NCI-H774 (cell line): ENCODE measurements at regions not wholly inside any gene's neighbourhood (a gene's known extent, or its start where the extent isn't known, plus 50 kb on each side); places are given as distances from the start of the nearest gene placed in this dataset.

Experiments used
- DNase-seq: peaks from one replicate; lab custom pipeline; 2025; lab: John Stamatoyannopoulos, UW

- no peak for DNase-seq
Observed at GRCh38 chr3:157718800-157719199, 215.6 kb upstream of the VEPH1 start.

- DNase-seq: peak; percentile 49
Observed at GRCh38 chr3:157713101-157713500, 209.9 kb upstream of the VEPH1 start.

- no peak for DNase-seq
Observed at GRCh38 chr3:157705258-157705657, 202.0 kb upstream of the VEPH1 start.

- no peak for DNase-seq
Observed at GRCh38 chr3:157700405-157700804, 197.2 kb upstream of the VEPH1 start.

GRCh38 chr3:157695586-157695985 lies 192.4 kb upstream of the VEPH1 start:
- no peak for DNase-seq

GRCh38 chr3:157695103-157695502 lies 191.9 kb upstream of the VEPH1 start:
- no peak for DNase-seq

- DNase-seq: no peak
Observed at GRCh38 chr3:157693762-157694161, 190.5 kb upstream of the VEPH1 start.

- DNase-seq: no peak
Observed at GRCh38 chr3:157692468-157692867, 189.3 kb upstream of the VEPH1 start.

GRCh38 chr3:157683668-157684067 lies 180.5 kb upstream of the VEPH1 start:
- DNase-seq: no peak

GRCh38 chr3:157672061-157672460 lies 168.8 kb upstream of the VEPH1 start:
- DNase-seq: no peak

- no peak for DNase-seq
Observed at GRCh38 chr3:157671656-157672055, 168.4 kb upstream of the VEPH1 start.

GRCh38 chr3:157669416-157669815 lies 166.2 kb upstream of the VEPH1 start:
- DNase-seq: no peak

- DNase-seq: no peak
Observed at GRCh38 chr3:157667493-157667892, 164.3 kb upstream of the VEPH1 start.

GRCh38 chr3:157662171-157662570 lies 159.0 kb upstream of the VEPH1 start:
- no peak for DNase-seq

GRCh38 chr3:157660847-157661246 lies 157.6 kb upstream of the VEPH1 start:
- DNase-seq: no peak

- no peak for DNase-seq
Observed at GRCh38 chr3:157652366-157652765, 149.2 kb upstream of the VEPH1 start.

- no peak for DNase-seq
Observed at GRCh38 chr3:157650699-157651098, 147.5 kb upstream of the VEPH1 start.

GRCh38 chr3:157650172-157650571 lies 147.0 kb upstream of the VEPH1 start:
- DNase-seq: no peak

- no peak for DNase-seq
Observed at GRCh38 chr3:157649511-157649910, 146.3 kb upstream of the VEPH1 start.

- no peak for DNase-seq
Observed at GRCh38 chr3:157647820-157648219, 144.6 kb upstream of the VEPH1 start.

- no peak for DNase-seq
Observed at GRCh38 chr3:157639756-157640426, 136.7 kb upstream of the VEPH1 start.

GRCh38 chr3:157637866-157638265 lies 134.7 kb upstream of the VEPH1 start:
- no peak for DNase-seq

GRCh38 chr3:157633241-157633640 lies 130.0 kb upstream of the VEPH1 start:
- no peak for DNase-seq

GRCh38 chr3:157632075-157632474 lies 128.9 kb upstream of the VEPH1 start:
- DNase-seq: no peak
